Neuronal stem cell (in vitro differentiated cells): ENCODE measurements at regions not wholly inside any gene's neighbourhood (a gene's known extent, or its start where the extent isn't known, plus 50 kb on each side); places are given as distances from the start of the nearest gene placed in this dataset.

Experiments
- DNase-seq: peaks from one replicate; pipeline ENCODE4 v3.0.0-alpha.2; 2013; ENCODE audit warnings: low spot score
- H2AFZ ChIP-seq: one replicate; pipeline ENCODE4 v1.6.1; 2013; ENCODE audit warnings: mild to moderate bottlenecking, low read length, inconsistent platforms
- H2AK5ac ChIP-seq: 2 replicates; pipeline ENCODE4 v1.6.1; 2013; ENCODE audit warnings: low read depth, mild to moderate bottlenecking, inconsistent platforms, low read length, moderate library complexity, mixed read lengths
- H2BK120ac ChIP-seq: 2 replicates; pipeline ENCODE4 v1.6.1; 2013; ENCODE audit warnings: low read depth, mild to moderate bottlenecking, inconsistent platforms, low read length, moderate library complexity, mixed read lengths
- H2BK12ac ChIP-seq: one replicate; pipeline ENCODE4 v1.6.1; 2013; ENCODE audit warnings: low read length, inconsistent platforms
- H2BK15ac ChIP-seq: 2 replicates; pipeline ENCODE4 v1.6.1; 2013; ENCODE audit warnings: mild to moderate bottlenecking, low read length, inconsistent platforms, mixed read lengths
- H2BK5ac ChIP-seq: one replicate; pipeline ENCODE4 v1.6.1; 2013; ENCODE audit warnings: inconsistent platforms, mild to moderate bottlenecking, low read length, moderate library complexity
- H3K14ac ChIP-seq: one replicate; pipeline ENCODE4 v1.6.1; 2013; ENCODE audit warnings: low read length, inconsistent platforms
- H3K18ac ChIP-seq: 2 replicates; pipeline ENCODE4 v1.6.1; 2013; ENCODE audit warnings: low read length, inconsistent platforms
- H3K23ac ChIP-seq: 2 replicates; pipeline ENCODE4 v1.6.1; 2013; ENCODE audit warnings: low read depth, mild to moderate bottlenecking, mixed read lengths, low read length, inconsistent platforms; ENCODE audit not compliant: poor library complexity
- H3K27ac ChIP-seq: replicated peaks from 3 replicates; pipeline ENCODE4 v1.5.1; 2013; ENCODE audit warnings: low read length, inconsistent platforms
- H3K27me3 ChIP-seq, 3 experiments: 2 replicates each; pipeline ENCODE4 v1.6.1; 2013; ENCODE audit warnings: low read length in 3 of 3, mild to moderate bottlenecking in 2 of 3, inconsistent platforms in 1 of 3, low read depth in 1 of 3, mixed read lengths in 1 of 3, moderate library complexity in 1 of 3; ENCODE audit not compliant: control insufficient read depth in 3 of 3, insufficient read depth in 3 of 3
- H3K36me3 ChIP-seq, 2 donors: replicated peaks in 1 of 2; 2 replicates each; pipeline ENCODE4 v1.6.1; 2013; ENCODE audit warnings: low read length in 2 of 2; ENCODE audit not compliant: control insufficient read depth in 2 of 2, insufficient read depth in 2 of 2
- H3K4ac ChIP-seq: 2 replicates; pipeline ENCODE4 v1.6.1; 2013; ENCODE audit warnings: inconsistent platforms, mild to moderate bottlenecking, low read length, moderate library complexity
- H3K4me1 ChIP-seq, 2 donors: 1 replicate in 1 of 2; 2 replicates in 1 of 2; pipeline ENCODE4 v1.6.1; 2013; ENCODE audit warnings: low read length in 2 of 2, low read depth in 1 of 2; ENCODE audit not compliant: control insufficient read depth in 2 of 2, insufficient read depth in 1 of 2
- H3K4me2 ChIP-seq: one replicate; pipeline ENCODE4 v1.6.1; 2013; ENCODE audit warnings: mild to moderate bottlenecking, low read length, inconsistent platforms; ENCODE audit not compliant: insufficient read depth, poor library complexity, severe bottlenecking
- H3K4me3 ChIP-seq, 2 donors: 2 replicates each; pipeline ENCODE4 v1.5.1; 2013; ENCODE audit warnings: low read length in 2 of 2, mild to moderate bottlenecking in 2 of 2, inconsistent platforms in 1 of 2, moderate library complexity in 1 of 2
- H3K79me1 ChIP-seq: one replicate; pipeline ENCODE4 v1.6.1; 2013; ENCODE audit warnings: low read depth, mild to moderate bottlenecking, inconsistent platforms, low read length, moderate library complexity
- H3K9ac ChIP-seq: one replicate; pipeline ENCODE4 v1.6.1; 2013; ENCODE audit warnings: mild to moderate bottlenecking, low read depth, low read length, inconsistent platforms; ENCODE audit not compliant: poor library complexity
- H3K9me3 ChIP-seq, 2 donors: replicated peaks in 1 of 2; 2 replicates each; pipeline versions ENCODE3 to v1.6.1; 2013; ENCODE audit warnings: low read length in 2 of 2, mild to moderate bottlenecking in 2 of 2, inconsistent platforms in 1 of 2, low read depth in 1 of 2, mixed read lengths in 1 of 2, moderate library complexity in 1 of 2; ENCODE audit not compliant: control insufficient read depth in 2 of 2, insufficient read depth in 1 of 2
- H4K8ac ChIP-seq: one replicate; pipeline ENCODE4 v1.6.1; 2013; ENCODE audit warnings: low read depth, mild to moderate bottlenecking, inconsistent platforms, low read length, moderate library complexity
- H4K91ac ChIP-seq: one replicate; pipeline ENCODE4 v1.6.1; 2013; ENCODE audit warnings: low read length, low read depth, mild to moderate bottlenecking, inconsistent platforms; ENCODE audit not compliant: poor library complexity
- WGBS, 2 donors: extraction: QIAGEN DNeasy Blood & Tissue Kit; methylation state at CpG; one replicate each; pipeline ENCODE4 v1.1.7; 2013; ENCODE audit warnings: missing lambda C conversion rate in 2 of 2, mixed read lengths in 1 of 2; ENCODE audit not compliant: insufficient read length in 2 of 2, insufficient replicate concordance in 1 of 2; ENCODE audit errors: extremely low coverage in 2 of 2; 5-methylcytosine and 5-hydroxymethylcytosine counted together

DNA sequence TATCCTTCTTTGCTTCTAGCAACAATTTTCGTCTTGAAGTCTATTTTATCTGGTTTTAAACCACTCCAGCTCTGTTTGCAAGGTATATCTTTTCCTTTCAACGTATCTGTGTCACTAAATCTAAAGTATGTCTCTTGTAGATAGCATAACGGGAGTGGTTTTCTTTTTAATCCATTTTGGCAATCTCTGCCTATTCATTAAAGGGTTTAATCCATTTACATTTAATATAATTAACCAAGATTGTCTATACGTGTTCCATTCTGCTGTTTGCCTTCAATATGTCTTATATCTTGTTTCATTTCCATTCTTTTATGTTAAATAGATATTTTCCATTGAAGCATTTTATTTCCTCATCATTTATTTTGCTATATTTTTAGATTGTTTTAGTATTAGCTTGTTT lies 587.9 kb downstream of the C6orf118 start:
- Histone ChIP-seq H3K14ac (no peak overlapping the region), H3K18ac (no peak overlapping the region), H3K4me1 (no peaks in the 10 kb centered on the region), H3K9me3 (peaks cover 1 to 11% of the 10 kb centered on the region in 2 donors), H3K79me1 (no peaks in the 10 kb centered on the region), H3K27me3 (no peaks in the 10 kb centered on the region), H3K4me2 (no peak overlapping the region), H2AK5ac (no peak overlapping the region), H3K9ac (no peak overlapping the region), H4K91ac (no peak overlapping the region), H3K4me3 (no peak overlapping the region), H4K8ac (no peak overlapping the region), H3K27ac (no peak overlapping the region), H2BK5ac (no peak overlapping the region), H2AFZ (no peak overlapping the region), H3K23ac (no peak overlapping the region), H3K36me3 (no peaks in the 10 kb centered on the region), H2BK12ac (no peak overlapping the region), H2BK120ac (no peak overlapping the region), H2BK15ac (no peak overlapping the region), H3K4ac (no peak overlapping the region)
- no CpG with 5 or more reads among the region's 4 CpGs for WGBS, 2 donors
- DNase-seq, result no peak

DNA sequence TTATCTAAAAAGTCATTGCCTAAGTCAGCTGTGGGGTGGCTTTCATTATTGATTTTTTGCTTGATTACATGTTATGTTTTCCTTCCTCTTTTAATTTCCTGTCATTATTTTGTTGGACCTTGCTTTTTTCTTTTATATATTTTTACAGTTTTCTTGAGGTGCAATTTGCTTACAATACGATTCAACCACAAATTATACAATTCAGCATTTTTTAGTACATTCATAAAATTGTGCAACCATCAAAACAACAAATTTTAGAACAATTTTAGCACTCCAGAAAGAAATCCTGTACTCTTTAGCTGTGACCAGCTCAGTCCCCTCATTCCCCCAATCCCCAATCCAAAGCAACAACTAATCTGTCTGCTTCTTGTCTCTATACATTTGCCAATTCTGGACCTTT lies 608.9 kb downstream of the C6orf118 start:
- Histone ChIP-seq H3K27ac (no peak overlapping the region), H4K8ac (no peak overlapping the region), H3K27me3 (no peaks in the 10 kb centered on the region), H3K4me2 (no peak overlapping the region), H3K18ac (no peak overlapping the region), H2BK15ac (no peak overlapping the region), H3K36me3 (no peaks in the 10 kb centered on the region), H3K4me1 (peaks cover 0 to under 1% of the 10 kb centered on the region in 2 donors), H3K9me3 (peaks cover 0 to 4% of the 10 kb centered on the region in 2 donors), H2BK12ac (no peak overlapping the region), H4K91ac (no peak overlapping the region), H2BK120ac (no peak overlapping the region), H3K79me1 (no peaks in the 10 kb centered on the region), H2AK5ac (no peak overlapping the region), H3K23ac (no peak overlapping the region), H3K4me3 (no peak overlapping the region), H3K9ac (no peak overlapping the region), H3K14ac (no peak overlapping the region), H3K4ac (no peak overlapping the region), H2BK5ac (no peak overlapping the region), H2AFZ (no peak overlapping the region)
- no CpG with 5 or more reads among the region's 1 CpG for WGBS, 2 donors
- no peak for DNase-seq

DNA sequence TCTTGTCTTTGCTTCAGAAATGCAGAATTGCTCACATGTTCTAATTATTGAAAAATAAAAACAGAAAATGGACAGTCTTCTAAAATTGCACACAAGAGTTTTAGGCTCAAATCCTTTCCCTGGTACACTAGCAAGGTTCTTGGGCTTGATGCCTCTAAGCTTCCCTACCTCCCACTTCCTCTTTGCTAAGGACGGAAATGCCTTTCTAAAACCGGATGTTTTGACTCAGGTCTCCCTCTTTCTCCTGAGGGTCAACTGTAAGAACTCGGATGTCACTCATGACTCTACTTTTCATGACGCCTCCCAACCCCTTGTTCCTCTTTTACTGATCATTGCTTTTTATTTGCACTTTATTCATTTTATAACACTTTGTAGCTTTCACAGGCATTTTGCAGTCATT lies 613.5 kb downstream of the C6orf118 start:
- Histone ChIP-seq H3K36me3 (no peaks in the 10 kb centered on the region), H3K4me3 (no peak overlapping the region), H3K4ac (no peak overlapping the region), H3K14ac (no peak overlapping the region), H3K27me3 (no peaks in the 10 kb centered on the region), H2BK5ac (no peak overlapping the region), H2BK12ac (no peak overlapping the region), H2AK5ac (no peak overlapping the region), H3K4me2 (no peak overlapping the region), H3K4me1 (peaks cover 4 to 31% of the 10 kb centered on the region in 2 donors), H3K9me3 (peaks cover 0 to 4% of the 10 kb centered on the region in 2 donors), H4K91ac (no peak overlapping the region), H4K8ac (no peak overlapping the region), H3K9ac (no peak overlapping the region), H3K23ac (no peak overlapping the region), H2BK120ac (no peak overlapping the region), H3K27ac (no peak overlapping the region), H2AFZ (no peak overlapping the region), H3K18ac (no peak overlapping the region), H2BK15ac (no peak overlapping the region), H3K79me1 (no peaks in the 10 kb centered on the region)
- DNase-seq, result no peak
- WGBS, 2 donors, result no CpG with 5 or more reads among the region's 4 CpGs

DNA sequence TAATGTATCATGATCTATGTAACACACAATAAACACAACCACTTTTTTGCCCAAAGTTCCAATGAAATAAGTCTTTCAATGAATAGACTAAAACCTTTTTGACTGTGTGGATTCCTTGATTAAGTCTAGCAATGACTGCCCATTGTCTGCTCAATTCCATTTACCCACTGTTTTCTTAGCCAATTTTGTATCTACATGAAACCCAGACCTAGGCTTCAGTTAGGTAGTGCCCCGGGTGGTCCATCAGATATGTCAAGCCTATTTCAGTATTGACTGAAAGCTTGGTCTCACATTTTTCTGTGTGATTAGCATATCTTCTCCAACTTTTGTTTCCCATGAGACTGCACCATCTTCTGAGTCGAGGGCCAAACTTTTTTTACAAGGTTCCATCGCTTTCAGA lies 615.0 kb downstream of the C6orf118 start:
- Histone ChIP-seq H3K27ac (peak overlapping the region; percentile 8), H3K27me3 (no peaks in the 10 kb centered on the region)
- WGBS, 2 donors, result no CpG with 5 or more reads among the region's 3 CpGs

More for the DNA sequence above, 615.0 kb downstream of the C6orf118 start:
- Histone ChIP-seq H2AFZ (peak overlapping the region; percentile 41), H2BK5ac (no peak overlapping the region), H3K4me2 (no peak overlapping the region), H3K14ac (no peak overlapping the region), H3K4me1 (peaks cover 4 to 34% of the 10 kb centered on the region in 2 donors), H3K79me1 (no peaks in the 10 kb centered on the region), H3K4ac (no peak overlapping the region), H4K91ac (no peak overlapping the region), H3K9me3 (peaks cover 3 to 4% of the 10 kb centered on the region in 2 donors), H3K4me3 (no peak overlapping the region), H3K36me3 (no peaks in the 10 kb centered on the region), H4K8ac (no peak overlapping the region), H3K23ac (no peak overlapping the region), H2BK12ac (no peak overlapping the region), H2AK5ac (no peak overlapping the region), H2BK120ac (no peak overlapping the region), H3K9ac (no peak overlapping the region), H2BK15ac (no peak overlapping the region), H3K18ac (no peak overlapping the region)
- no peak for DNase-seq
